Endodermal cell (in vitro differentiated cells): ENCODE measurements at regions not wholly inside any gene's neighbourhood (a gene's known extent, or its start where the extent isn't known, plus 50 kb on each side); places are given as distances from the start of the nearest gene placed in this dataset.

ENCODE experiments used
- DNase-seq: peaks from one replicate; pipeline ENCODE4 v3.0.0-alpha.2; 2017
- H3K27ac ChIP-seq: 2 replicates; pipeline ENCODE4 v1.5.1; 2013; ENCODE audit warnings: mild to moderate bottlenecking, low read depth, low read length, moderate library complexity
- H3K27me3 ChIP-seq: 2 replicates; pipeline ENCODE4 v1.6.1; 2013; ENCODE audit warnings: mild to moderate bottlenecking, low read length, moderate library complexity; ENCODE audit not compliant: insufficient read depth, control insufficient read depth, poor library complexity, severe bottlenecking
- H3K36me3 ChIP-seq: 2 replicates; pipeline ENCODE4 v1.7.0; 2013; ENCODE audit warnings: mild to moderate bottlenecking, low read length, moderate library complexity; ENCODE audit not compliant: control insufficient read depth, insufficient read depth
- H3K4me1 ChIP-seq: one replicate; pipeline ENCODE4 v1.7.0; 2013; ENCODE audit warnings: low read length; ENCODE audit not compliant: control insufficient read depth, insufficient read depth
- H3K4me3 ChIP-seq: 2 replicates; pipeline ENCODE4 v1.5.1; 2013; ENCODE audit warnings: mild to moderate bottlenecking, low read length, moderate library complexity
- H3K9ac ChIP-seq: 2 replicates; pipeline ENCODE4 v1.6.1; 2013; ENCODE audit warnings: mild to moderate bottlenecking, low read length, moderate library complexity; ENCODE audit not compliant: poor library complexity, severe bottlenecking; ENCODE audit errors: extremely low read depth
- H3K9me3 ChIP-seq: 2 replicates; pipeline ENCODE4 v1.6.1; 2013; ENCODE audit warnings: mild to moderate bottlenecking, low read length, moderate library complexity; ENCODE audit not compliant: control insufficient read depth
- H3K27ac Mint-ChIP-seq: 2 replicates; pipeline ENCODE4 v1.8.0; 2020; ENCODE audit warnings: mixed read lengths
- H3K27me3 Mint-ChIP-seq: 2 replicates; pipeline ENCODE4 v1.8.0; 2021; ENCODE audit warnings: mild to moderate bottlenecking, mixed read lengths; ENCODE audit not compliant: insufficient read depth
- H3K36me3 Mint-ChIP-seq: 2 replicates; pipeline ENCODE4 v1.8.0; 2020; ENCODE audit warnings: low read depth, mixed read lengths
- H3K4me1 Mint-ChIP-seq: 2 replicates; pipeline ENCODE4 v1.8.0; 2020; ENCODE audit warnings: mixed read lengths
- H3K4me3 Mint-ChIP-seq: 2 replicates; pipeline ENCODE4 v1.8.0; 2020; ENCODE audit warnings: mild to moderate bottlenecking, moderate library complexity, mixed read lengths
- H3K9me3 Mint-ChIP-seq: 2 replicates; pipeline ENCODE4 v1.8.0; 2020; ENCODE audit warnings: mild to moderate bottlenecking, mixed read lengths
- WGBS, 2 experiments: methylation state at CpG; one replicate each; pipeline versions ENCODE4 v1.1.5 to v1.1.7; 2013; ENCODE audit warnings: missing lambda C conversion rate in 2 of 2, mixed read lengths in 1 of 2; ENCODE audit not compliant: insufficient coverage in 1 of 2, insufficient read length in 1 of 2; 5-methylcytosine and 5-hydroxymethylcytosine counted together
- TF ChIP-seq, protein P1 (sequence below): fragments of 200-600 bp; sonication (generic); conservative IDR thresholded peaks from 2 replicates; pipeline ENCODE4 v1.5.0; 2021; ENCODE audit warnings: antibody characterized with exemption, mild to moderate bottlenecking

DNA sequence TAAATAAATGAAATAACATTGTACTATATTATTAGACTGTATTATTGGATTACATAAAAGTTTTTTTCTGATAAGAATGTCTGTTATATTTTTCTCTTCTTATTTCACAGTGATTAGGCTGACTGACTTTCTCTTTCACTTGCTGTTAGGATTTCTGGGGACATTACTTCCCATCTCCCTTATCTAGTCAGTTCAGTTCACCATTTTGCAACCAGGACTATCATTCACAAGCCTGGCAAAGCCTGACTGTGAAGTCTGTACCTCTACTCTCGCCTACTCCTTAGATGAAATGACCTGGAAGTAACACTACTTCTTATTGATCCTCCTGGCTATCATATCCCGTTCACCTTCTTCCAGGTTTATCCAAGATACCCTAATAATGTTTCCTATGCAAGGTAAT, 676.6 kb downstream of the USP25 start:
- no peak for DNase-seq
- H3K27me3 Mint-ChIP-seq: no peaks in the 10 kb centered on the region
- 87 to 91% methylated on average over 2 of the region's 2 CpGs for WGBS, 2 experiments
- Histone ChIP-seq H3K4me1 (no peaks in the 10 kb centered on the region), H3K9ac (no peak overlapping the region), H3K27me3 (no peaks in the 10 kb centered on the region), H3K27ac (no peak overlapping the region), H3K4me3 (no peak overlapping the region), H3K36me3 (no peaks in the 10 kb centered on the region), H3K9me3 (no peaks in the 10 kb centered on the region)
- H3K36me3 Mint-ChIP-seq: no peaks in the 10 kb centered on the region
- no peak overlapping the region for H3K27ac Mint-ChIP-seq
- TF ChIP-seq, protein P1, sequence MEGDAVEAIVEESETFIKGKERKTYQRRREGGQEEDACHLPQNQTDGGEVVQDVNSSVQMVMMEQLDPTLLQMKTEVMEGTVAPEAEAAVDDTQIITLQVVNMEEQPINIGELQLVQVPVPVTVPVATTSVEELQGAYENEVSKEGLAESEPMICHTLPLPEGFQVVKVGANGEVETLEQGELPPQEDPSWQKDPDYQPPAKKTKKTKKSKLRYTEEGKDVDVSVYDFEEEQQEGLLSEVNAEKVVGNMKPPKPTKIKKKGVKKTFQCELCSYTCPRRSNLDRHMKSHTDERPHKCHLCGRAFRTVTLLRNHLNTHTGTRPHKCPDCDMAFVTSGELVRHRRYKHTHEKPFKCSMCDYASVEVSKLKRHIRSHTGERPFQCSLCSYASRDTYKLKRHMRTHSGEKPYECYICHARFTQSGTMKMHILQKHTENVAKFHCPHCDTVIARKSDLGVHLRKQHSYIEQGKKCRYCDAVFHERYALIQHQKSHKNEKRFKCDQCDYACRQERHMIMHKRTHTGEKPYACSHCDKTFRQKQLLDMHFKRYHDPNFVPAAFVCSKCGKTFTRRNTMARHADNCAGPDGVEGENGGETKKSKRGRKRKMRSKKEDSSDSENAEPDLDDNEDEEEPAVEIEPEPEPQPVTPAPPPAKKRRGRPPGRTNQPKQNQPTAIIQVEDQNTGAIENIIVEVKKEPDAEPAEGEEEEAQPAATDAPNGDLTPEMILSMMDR: no peak
- H3K4me3 Mint-ChIP-seq: no peak overlapping the region
- no peaks in the 10 kb centered on the region for H3K4me1 Mint-ChIP-seq
- H3K9me3 Mint-ChIP-seq: peaks cover 5% of the 10 kb centered on the region

DNA sequence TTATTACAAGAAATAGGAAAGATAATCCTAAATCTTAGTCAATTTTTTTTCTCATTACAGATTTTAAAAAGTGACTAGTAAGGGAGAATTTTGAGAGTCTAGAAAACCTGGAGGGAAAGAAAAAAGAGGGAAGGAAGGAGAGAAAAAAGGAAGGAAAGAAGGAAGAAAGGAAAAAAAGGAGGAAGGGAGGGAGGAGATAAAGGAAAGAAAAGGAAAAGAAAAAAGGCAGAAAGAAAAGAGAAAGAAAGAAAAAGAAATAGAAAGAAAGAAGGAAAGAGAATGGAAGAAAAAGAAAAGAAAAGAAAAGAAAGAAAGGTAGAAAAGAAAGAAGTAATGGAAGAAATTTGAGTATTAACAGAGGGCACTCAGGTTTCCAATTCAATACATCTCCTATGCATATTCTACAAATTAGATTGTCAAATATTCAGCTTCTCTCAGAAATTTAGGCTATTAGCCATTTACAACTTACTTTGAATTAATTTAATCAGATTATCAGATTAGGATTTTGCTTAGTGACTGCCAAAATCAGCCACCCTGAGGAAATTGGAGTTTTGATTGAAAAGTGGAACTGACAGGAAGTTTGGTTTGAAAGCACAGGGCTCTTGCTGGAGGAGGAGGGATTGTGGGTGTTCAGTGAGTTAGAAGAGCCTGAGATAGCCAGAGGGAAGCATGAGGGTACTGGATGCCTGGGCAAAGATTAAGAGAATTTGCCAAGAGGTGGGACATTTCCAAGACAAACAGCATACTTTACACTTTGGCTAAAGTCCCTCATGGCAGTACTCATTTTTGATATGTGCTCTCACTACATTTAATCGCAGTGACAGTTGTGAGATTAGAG, 677.8 kb downstream of the USP25 start:
- TF ChIP-seq, protein P1: no peak
- Histone ChIP-seq H3K27ac (no peak overlapping the region), H3K4me1 (no peaks in the 10 kb centered on the region), H3K9me3 (no peaks in the 10 kb centered on the region), H3K27me3 (no peaks in the 10 kb centered on the region), H3K36me3 (no peaks in the 10 kb centered on the region), H3K4me3 (no peak overlapping the region), H3K9ac (no peak overlapping the region)
- H3K27me3 Mint-ChIP-seq: no peaks in the 10 kb centered on the region
- DNase-seq: no peak
- 91% methylated on average over 1 of the region's 1 CpG; no CpG with 5 or more reads in 1 of the 2 experiments for WGBS, 2 experiments
- H3K4me3 Mint-ChIP-seq: no peak overlapping the region
- H3K9me3 Mint-ChIP-seq: peaks cover 5% of the 10 kb centered on the region
- no peaks in the 10 kb centered on the region for H3K36me3 Mint-ChIP-seq
- H3K27ac Mint-ChIP-seq: no peak overlapping the region
- H3K4me1 Mint-ChIP-seq: no peaks in the 10 kb centered on the region

DNA sequence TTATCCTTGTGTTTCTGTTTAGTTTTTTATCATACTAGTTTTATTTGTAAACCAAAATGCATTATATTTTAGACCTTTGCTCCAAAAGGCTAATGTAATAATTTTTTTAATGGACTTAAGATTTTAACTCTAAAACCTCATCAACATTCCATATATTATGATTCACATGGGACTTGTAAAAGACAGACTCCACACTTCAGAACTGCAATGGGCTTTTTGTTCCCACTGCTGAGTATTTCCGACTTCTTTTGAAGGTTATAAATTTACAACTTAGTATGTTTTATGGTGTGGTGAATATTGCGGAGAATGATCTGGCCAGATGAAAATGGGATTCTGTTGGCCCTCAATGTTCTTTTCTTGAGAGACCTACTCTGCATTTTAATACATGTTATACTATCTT, 678.5 kb downstream of the USP25 start:
- Mint-ChIP-seq H3K27me3 (no peaks in the 10 kb centered on the region), H3K9me3 (peaks cover 5% of the 10 kb centered on the region), H3K27ac (no peak overlapping the region), H3K36me3 (no peaks in the 10 kb centered on the region), H3K4me3 (no peak overlapping the region), H3K4me1 (no peaks in the 10 kb centered on the region)
- TF ChIP-seq, protein P1: no peak
- Histone ChIP-seq H3K27me3 (no peaks in the 10 kb centered on the region), H3K4me3 (no peak overlapping the region), H3K9me3 (no peaks in the 10 kb centered on the region), H3K9ac (no peak overlapping the region), H3K36me3 (no peaks in the 10 kb centered on the region), H3K4me1 (no peaks in the 10 kb centered on the region), H3K27ac (no peak overlapping the region)
- WGBS, 2 experiments: 94% methylated on average over 2 of the region's 2 CpGs; no CpG with 5 or more reads in 1 of the 2 experiments
- no peak for DNase-seq
